Endothelial cell of umbilical vein (primary cell): ENCODE measurements at regions not wholly inside any gene's neighbourhood (a gene's known extent, or its start where the extent isn't known, plus 50 kb on each side); places are given as distances from the start of the nearest gene placed in this dataset.
"Not testable (repeated sequence)": the region's sequence is repeated elsewhere in the genome, so short reads cannot be mapped to it uniquely, and the experiment has no call there.

Source experiments
- GATA2 ChIP-seq: IDR thresholded peaks from 2 replicates; pipeline ENCODE4 v1.7.0; 2011; ENCODE audit warnings: low read depth, mild to moderate bottlenecking, moderate library complexity, mixed read lengths, low read length; ENCODE audit not compliant: insufficient read length, insufficient read depth
- MYC ChIP-seq: IDR thresholded peaks from one replicate; pipeline ENCODE4 v1.6.1; 2011; ENCODE audit warnings: mild to moderate bottlenecking, low read depth, low read length
- POLR2A ChIP-seq: IDR thresholded peaks from 2 replicates; pipeline ENCODE4 v1.6.1; 2012; ENCODE audit warnings: low read depth, mild to moderate bottlenecking, control low read depth, low read length
- POLR2AphosphoS5 ChIP-seq: IDR thresholded peaks from 2 replicates; pipeline ENCODE4 v1.6.1; 2012; ENCODE audit warnings: low read depth, mild to moderate bottlenecking, control low read depth, low read length, moderate library complexity; ENCODE audit not compliant: insufficient read depth
- TF ChIP-seq, protein P1 (sequence below), 2 donors: IDR thresholded peaks; 1 replicate in 1 of 2; 2 replicates in 1 of 2; pipeline ENCODE4 v1.5.1; 2011; ENCODE audit warnings: low read length in 2 of 2, mild to moderate bottlenecking in 2 of 2, moderate library complexity in 2 of 2, control low read depth in 1 of 2, inconsistent platforms in 1 of 2, low read depth in 1 of 2; ENCODE audit not compliant: insufficient read depth in 1 of 2; ENCODE audit errors: extremely low read depth in 1 of 2

DNA sequence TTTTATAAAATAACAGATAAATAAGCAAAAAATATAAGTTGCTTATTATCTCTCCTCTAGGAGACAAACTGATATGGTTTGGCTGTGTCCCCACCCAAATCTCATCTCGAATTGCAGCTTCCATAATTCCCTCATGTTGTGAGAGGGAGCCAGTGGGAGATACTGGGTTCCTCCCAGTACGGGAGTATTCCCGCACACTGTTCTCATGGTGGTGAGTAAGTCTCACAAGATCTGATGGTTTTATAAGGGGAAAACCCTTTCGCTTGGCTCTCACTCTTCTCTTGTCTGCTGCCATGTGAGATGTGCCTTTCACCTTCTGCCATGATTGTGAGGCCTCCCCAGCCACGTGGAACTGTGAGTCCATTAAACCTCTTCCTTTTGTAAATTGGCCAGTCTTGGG is 204.3 kb downstream of the RPS24 start:
- TF ChIP-seq POLR2A, GATA2, POLR2AphosphoS5, MYC: not testable (repeated sequence)
- TF ChIP-seq, protein P1, sequence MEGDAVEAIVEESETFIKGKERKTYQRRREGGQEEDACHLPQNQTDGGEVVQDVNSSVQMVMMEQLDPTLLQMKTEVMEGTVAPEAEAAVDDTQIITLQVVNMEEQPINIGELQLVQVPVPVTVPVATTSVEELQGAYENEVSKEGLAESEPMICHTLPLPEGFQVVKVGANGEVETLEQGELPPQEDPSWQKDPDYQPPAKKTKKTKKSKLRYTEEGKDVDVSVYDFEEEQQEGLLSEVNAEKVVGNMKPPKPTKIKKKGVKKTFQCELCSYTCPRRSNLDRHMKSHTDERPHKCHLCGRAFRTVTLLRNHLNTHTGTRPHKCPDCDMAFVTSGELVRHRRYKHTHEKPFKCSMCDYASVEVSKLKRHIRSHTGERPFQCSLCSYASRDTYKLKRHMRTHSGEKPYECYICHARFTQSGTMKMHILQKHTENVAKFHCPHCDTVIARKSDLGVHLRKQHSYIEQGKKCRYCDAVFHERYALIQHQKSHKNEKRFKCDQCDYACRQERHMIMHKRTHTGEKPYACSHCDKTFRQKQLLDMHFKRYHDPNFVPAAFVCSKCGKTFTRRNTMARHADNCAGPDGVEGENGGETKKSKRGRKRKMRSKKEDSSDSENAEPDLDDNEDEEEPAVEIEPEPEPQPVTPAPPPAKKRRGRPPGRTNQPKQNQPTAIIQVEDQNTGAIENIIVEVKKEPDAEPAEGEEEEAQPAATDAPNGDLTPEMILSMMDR (IDR thresholded peaks at IDR 0.05; ENCODE audit: extremely low read depth in 1 of 2, insufficient read depth in 1 of 2, low read depth in 1 of 2, low read length in 2 of 2) = not testable (repeated sequence)
